HG03439 (cell line): ENCODE measurements at regions not wholly inside any gene's neighbourhood (a gene's known extent, or its start where the extent isn't known, plus 50 kb on each side); places are given as distances from the start of the nearest gene placed in this dataset.

Experiments
- ATAC-seq: cut with Tn5 transposase; IDR thresholded peaks from one replicate; pipeline ENCODE4 v1.9.1; 2021; ENCODE audit warnings: mild to moderate bottlenecking, moderate library complexity; ENCODE audit not compliant: unreplicated experiment

- no peak for ATAC-seq
These were observed 174.7 kb downstream of the ACKR3 start for GRCh38 chr2:236744281-236744705.

- no peak for ATAC-seq
These were observed 175.1 kb downstream of the ACKR3 start for GRCh38 chr2:236744716-236745115.

DNA sequence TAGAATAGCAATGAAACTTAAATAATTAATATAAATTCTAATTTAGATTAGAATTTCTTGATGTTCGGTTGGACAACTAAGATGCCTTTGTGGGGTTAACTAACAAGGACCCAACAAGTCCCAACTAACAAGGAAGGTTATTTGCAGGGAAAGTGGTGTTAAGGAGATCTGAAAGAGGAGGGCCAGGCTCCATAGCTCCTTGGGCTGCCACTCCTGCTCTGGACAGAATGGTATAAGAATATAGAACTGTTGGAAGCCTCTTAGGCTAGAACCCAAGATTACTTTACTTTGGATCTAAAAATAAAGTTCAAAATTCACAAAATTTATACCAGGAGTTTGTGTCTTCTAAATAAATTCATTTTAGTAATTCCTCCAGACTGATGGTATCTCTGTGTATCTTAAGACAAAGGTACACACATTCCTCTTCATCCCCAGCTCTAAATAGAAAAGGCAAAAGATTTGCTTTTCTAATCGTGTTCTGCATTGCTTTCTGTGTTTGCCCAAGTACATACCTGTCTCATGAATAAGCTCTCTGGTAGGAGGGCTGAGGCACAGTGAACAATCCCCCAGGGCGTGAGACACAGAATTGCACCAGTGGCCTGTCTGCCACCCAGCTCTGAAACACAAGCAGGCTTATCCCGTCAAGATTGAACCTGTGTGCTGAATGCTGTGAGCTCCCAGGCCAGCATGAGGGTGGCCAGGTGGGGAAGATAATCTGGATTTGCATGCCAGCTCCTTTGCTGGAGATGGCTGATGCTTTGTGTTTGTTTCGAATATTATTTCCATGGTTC is 176.0 kb downstream of the ACKR3 start:
- no peak for ATAC-seq

DNA sequence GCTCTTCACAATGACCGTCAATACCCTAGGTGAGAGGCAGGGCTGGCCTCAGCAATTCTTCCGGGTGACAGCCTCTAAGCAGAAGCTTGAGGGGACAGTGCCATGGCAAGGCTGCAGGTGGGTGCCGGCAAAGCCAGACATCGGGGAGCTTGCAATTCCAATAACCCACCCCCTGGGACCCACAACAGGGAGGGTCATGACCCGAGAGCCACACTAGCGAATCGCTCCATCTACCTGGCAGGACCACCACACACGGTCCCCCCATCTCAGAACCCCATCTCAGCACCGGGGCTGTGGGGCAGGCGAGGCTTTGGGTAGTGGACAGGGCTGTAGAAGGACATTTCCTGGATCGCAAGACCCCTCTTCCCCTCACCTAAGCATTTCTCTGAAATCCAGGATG is 177.2 kb downstream of the ACKR3 start:
- ATAC-seq = no peak

GRCh38 chr2:236747426-236747825 is 177.8 kb downstream of the ACKR3 start:
- no peak for ATAC-seq

GRCh38 chr2:236747925-236748324 is 178.3 kb downstream of the ACKR3 start:
- ATAC-seq = no peak

GRCh38 chr2:236748385-236748784 is 178.8 kb downstream of the ACKR3 start:
- ATAC-seq = no peak

- ATAC-seq = no peak
These were observed 179.2 kb downstream of the ACKR3 start for GRCh38 chr2:236748801-236749200.

GRCh38 chr2:236749346-236749745 is 179.7 kb downstream of the ACKR3 start:
- ATAC-seq = no peak

DNA sequence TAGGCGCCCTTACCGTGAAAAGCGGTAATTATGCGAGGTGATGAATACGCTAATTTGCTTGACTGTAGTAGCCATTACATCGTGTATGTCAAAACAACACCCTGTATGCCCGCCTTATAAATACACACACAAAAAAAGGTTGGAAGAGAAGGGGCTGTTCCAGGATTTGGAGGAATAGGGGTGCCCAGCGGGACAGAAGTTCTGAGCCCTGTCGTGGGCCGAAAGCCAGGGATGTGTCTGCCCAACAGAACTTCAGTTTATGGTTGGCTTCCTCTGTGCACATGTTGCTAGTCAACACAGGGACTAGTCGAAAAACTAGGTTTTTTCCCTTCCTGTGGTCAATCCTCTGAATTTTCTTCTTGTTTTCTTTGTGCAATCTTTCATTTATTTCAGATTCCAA is 182.5 kb downstream of the ACKR3 start:
- no peak for ATAC-seq

- ATAC-seq = no peak
These were observed 184.1 kb downstream of the ACKR3 start for GRCh38 chr2:236753606-236754270.

DNA sequence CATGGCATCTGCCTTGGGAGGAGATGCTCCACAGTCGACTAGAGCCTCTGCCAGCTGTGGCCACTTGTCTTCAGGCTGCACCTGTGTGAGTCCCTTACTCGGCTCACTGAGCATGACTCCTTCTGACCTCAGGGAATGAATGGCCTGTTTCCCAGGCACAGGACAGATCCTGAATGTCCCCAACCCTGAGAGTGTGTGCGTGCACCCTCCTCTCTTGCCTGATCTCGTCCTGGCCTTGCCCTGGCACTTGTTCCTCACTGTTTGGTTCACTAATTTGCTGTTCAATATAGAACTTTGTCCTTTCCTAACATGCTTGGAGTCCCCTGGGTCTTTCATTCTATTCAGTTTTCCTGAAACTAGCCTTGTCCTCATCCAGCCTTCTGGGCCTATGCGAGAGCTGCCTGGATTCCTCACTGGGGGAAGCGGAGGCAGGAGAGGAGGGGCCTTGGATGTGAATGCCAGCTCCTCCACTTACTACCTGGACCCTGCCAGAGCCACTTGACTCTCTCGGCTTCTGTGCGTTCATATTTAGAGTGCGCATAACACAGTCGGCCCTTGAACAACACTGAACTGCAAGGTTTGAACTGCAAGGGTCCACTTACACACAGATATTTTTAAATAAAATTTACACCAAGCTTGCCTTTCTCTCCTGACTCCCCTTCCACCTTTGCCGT is 184.8 kb downstream of the ACKR3 start:
- ATAC-seq = no peak

GRCh38 chr2:236755278-236755840 is 185.7 kb downstream of the ACKR3 start:
- no peak for ATAC-seq

- ATAC-seq = no peak
These were observed 188.8 kb downstream of the ACKR3 start for GRCh38 chr2:236758406-236758805.

- no peak for ATAC-seq
These were observed 190.6 kb downstream of the ACKR3 start for GRCh38 chr2:236760246-236760645.

- no peak for ATAC-seq
These were observed 191.7 kb downstream of the ACKR3 start for GRCh38 chr2:236761358-236761757.

DNA sequence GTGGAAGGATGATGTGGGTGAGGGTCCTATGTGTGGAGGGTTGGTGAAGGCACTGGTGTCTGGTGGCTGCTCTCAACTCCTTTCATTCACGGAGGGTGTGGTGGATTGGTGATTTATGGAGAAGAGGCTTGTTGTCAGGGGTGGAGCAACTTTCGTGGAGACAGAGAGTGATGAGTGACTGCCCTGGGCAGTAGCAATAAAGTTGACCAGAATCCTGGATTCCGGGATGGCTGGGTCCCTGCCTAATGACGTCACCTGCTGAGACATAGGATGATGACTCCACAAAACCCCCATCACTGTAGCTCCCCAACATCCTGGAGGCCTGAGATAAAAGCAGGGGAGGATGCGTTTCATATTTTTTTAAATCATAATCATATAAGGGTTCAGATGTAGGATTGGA is 193.0 kb downstream of the ACKR3 start:
- no peak for ATAC-seq

DNA sequence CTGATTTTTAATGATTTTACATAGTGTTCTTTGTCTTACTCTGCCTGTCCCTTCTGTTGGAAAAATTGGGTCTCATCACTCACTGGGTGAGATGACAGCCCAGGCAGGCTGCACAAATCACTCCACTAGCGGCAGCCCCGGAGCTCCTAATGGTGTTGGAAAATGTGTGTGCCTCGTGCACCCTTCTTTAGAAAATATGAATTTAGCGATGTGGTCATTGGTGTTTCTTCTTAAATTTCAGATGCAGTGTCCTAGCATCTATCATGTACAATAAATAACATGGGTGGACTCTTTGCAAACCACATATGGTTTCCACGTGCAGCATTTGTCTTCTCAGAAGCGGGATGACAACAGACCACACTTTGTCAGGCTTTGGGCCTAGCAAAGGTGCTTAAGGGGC is 194.2 kb downstream of the ACKR3 start:
- no peak for ATAC-seq

DNA sequence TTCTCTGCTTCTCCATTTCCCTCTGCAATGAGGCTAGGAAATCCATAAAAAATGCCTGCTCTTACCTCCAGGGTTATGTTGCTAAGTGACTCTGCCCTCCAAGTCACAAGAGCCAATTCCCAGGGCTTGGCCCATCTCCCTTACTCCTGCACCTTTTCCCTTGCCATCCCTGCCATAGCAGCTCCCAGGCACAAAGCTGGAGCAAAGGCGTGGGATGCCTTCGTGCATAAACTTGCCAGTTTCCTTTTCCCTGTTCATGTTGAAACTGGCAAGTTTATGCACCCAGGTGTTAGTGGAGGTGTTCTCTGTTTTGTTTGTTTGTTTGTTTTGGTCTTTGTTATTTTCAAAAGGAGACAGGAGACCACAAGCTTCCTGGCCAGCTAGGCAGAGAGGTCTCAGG is 195.1 kb downstream of the ACKR3 start:
- ATAC-seq = no peak

GRCh38 chr2:236765478-236765877 is 195.9 kb downstream of the ACKR3 start:
- no peak for ATAC-seq

DNA sequence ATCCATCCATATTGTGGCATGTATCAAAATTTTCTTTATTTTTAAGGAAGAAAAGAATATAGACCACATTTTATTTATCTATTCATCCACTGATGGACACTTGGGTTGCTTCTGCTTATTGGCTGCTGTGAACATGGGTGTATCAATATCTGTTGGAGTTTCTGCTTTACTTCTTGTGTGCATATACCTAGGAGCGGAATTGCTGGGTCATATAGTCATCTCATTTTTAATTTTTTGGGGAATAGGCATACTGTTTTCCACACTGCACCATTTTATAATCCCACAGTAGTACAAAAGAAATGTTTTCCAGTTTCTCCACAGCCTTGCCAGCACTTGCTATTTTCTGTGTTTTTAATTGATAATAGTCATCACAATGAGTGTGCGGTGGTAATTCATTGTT is 197.2 kb downstream of the ACKR3 start:
- ATAC-seq = no peak

DNA sequence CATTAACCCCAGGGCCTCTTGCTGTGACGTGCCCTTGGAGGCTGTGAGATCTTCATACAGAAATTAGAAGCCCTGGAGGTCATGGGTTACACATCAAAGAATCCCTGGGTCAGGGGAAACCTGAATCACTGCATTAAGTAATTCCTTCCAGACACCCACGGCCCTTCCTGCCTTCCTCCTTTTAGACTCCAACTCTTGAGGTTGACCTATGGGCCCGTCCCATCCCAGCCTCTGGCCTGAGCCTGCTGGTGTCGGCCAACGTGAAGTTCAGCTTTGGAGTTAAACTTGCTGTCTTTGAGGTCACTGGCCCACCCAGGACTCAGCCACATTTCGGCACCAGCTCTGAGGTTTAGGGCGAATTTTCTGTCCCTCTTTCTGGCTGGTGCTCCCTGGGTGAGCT is 198.3 kb downstream of the ACKR3 start:
- ATAC-seq = no peak
